Activated naive CD8-positive, alpha-beta T cell treated with anti-CD3 and anti-CD28 coated beads, Interleukin-2, amount 50 U/mL, for 24 hours (primary cell): ENCODE measurements at regions not wholly inside any gene's neighbourhood (a gene's known extent, or its start where the extent isn't known, plus 50 kb on each side); places are given as distances from the start of the nearest gene placed in this dataset.

Experiments
- ATAC-seq: fragments of 150-1000 bp; cut with Tn5 transposase; one replicate; pipeline ENCODE4 v1.10.0; 2021
- DNase-seq: peaks from one replicate; pipeline ENCODE4 v3.0.0; 2021
- H3K27ac Mint-ChIP-seq: one replicate; pipeline ENCODE4 v1.8.0; 2021; ENCODE audit warnings: mild to moderate bottlenecking, mixed read lengths
- H3K27me3 Mint-ChIP-seq: one replicate; pipeline ENCODE4 v1.8.0; 2021; ENCODE audit warnings: mixed read lengths
- H3K36me3 Mint-ChIP-seq: one replicate; pipeline ENCODE4 v1.8.0; 2021; ENCODE audit warnings: low read depth, mixed read lengths
- H3K4me1 Mint-ChIP-seq: one replicate; pipeline ENCODE4 v1.8.0; 2021; ENCODE audit warnings: mixed read lengths
- H3K4me3 Mint-ChIP-seq: one replicate; pipeline ENCODE4 v1.8.0; 2021; ENCODE audit warnings: mild to moderate bottlenecking, moderate library complexity, mixed read lengths
- H3K9me3 Mint-ChIP-seq: one replicate; pipeline ENCODE4 v1.8.0; 2021; ENCODE audit warnings: mixed read lengths

DNA sequence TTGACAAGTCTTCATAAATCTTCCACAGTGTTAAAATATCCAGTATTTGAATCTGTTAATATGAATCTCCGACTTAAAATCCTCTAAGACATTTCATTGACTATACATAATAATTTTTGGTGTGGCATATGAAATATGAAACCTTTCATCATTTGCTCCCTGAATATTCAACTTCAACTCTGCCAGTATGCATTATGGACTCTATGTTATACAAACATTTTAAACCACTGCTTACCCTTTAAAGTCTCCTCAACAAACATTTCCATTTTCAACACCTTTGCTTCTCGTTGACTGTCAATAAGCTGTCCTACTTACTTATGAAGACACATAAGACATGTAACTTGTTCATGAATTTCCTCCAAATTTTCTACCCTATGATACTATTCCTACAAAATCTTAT is 579.4 kb upstream of the SLITRK6 start:
- no peak for ATAC-seq
- H3K9me3 Mint-ChIP-seq: no peaks in the 10 kb centered on the region
- DNase-seq: no peak

DNA sequence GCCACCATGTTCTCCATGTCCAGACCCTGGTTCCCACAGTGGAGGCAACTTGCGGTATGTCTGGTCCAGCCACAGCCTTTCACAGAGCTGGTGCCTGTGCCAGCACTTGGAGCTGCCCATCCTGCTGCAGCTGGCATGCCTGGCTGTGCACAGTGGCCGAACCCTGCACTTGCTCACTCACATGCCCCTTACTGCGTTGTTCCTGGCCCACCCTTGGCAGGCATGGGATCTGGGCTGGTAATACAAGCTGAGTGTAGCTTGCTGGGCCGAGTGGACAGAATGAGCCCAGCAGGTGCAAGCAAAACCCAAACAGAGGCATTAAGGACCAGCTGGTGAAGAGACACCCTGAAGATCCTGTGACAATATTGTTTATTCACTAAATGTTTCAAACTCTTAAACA is 583.9 kb upstream of the SLITRK6 start:
- H3K27me3 Mint-ChIP-seq: no peaks in the 10 kb centered on the region
- no peaks in the 10 kb centered on the region for H3K36me3 Mint-ChIP-seq
- DNase-seq (no peak), ATAC-seq (no peak)
- no peak overlapping the region for H3K4me3 Mint-ChIP-seq
- no peak overlapping the region for H3K27ac Mint-ChIP-seq
- peaks cover 6% of the 10 kb centered on the region for H3K9me3 Mint-ChIP-seq
- no peaks in the 10 kb centered on the region for H3K4me1 Mint-ChIP-seq

More for the DNA sequence above, 579.4 kb upstream of the SLITRK6 start:
- H3K27ac Mint-ChIP-seq: no peak overlapping the region
- no peaks in the 10 kb centered on the region for H3K36me3 Mint-ChIP-seq
- no peaks in the 10 kb centered on the region for H3K4me1 Mint-ChIP-seq
- no peaks in the 10 kb centered on the region for H3K27me3 Mint-ChIP-seq
- H3K4me3 Mint-ChIP-seq: no peak overlapping the region

DNA sequence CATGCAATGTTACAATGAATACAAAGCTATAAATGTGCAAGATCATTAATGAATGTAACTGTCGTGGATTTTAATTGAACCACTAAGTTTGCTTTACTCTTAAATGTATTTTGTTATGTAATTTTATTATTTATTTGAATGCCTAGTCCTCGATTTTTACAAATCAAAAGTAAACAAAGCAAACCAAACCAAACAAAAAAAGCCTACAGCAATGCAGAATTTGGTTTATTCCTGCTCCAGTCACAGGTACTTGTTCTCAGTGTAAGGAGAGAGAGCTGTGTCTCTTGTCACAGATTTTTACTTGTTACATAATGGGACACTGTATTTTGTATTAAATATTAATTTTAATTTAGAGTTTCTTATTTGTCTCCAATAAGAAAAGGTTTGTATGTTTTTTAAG is 584.3 kb upstream of the SLITRK6 start:
- DNase-seq (no peak), ATAC-seq (no peak)
- H3K4me1 Mint-ChIP-seq: no peaks in the 10 kb centered on the region
- no peak overlapping the region for H3K4me3 Mint-ChIP-seq
- H3K27me3 Mint-ChIP-seq: no peaks in the 10 kb centered on the region
- H3K27ac Mint-ChIP-seq: no peak overlapping the region
- H3K36me3 Mint-ChIP-seq: no peaks in the 10 kb centered on the region
- H3K9me3 Mint-ChIP-seq: peaks cover 6% of the 10 kb centered on the region

DNA sequence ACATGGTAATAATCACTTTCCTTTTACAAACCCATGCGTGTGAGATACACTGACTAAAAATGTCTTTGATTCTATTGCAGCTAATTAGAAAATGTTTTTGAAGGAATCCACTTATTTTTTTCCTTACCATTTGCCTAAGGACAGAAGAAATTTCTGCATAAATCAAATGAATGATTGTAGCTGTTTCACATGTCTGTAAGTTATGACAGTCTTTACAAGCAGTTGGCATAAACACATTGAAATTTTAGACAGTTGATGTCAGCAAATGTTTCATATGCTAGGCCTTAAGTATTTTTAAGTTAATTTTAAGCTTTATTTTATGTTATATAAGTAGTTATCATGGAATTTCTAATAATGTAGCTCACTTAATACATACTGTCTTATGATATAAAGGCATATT is 598.4 kb upstream of the SLITRK6 start:
- H3K36me3 Mint-ChIP-seq: no peaks in the 10 kb centered on the region
- H3K4me3 Mint-ChIP-seq: no peak overlapping the region
- DNase-seq: no peak
- no peak overlapping the region for H3K27ac Mint-ChIP-seq
- peaks cover 5% of the 10 kb centered on the region for H3K9me3 Mint-ChIP-seq
- H3K4me1 Mint-ChIP-seq: no peaks in the 10 kb centered on the region
- ATAC-seq: no peak
- H3K27me3 Mint-ChIP-seq: no peaks in the 10 kb centered on the region

DNA sequence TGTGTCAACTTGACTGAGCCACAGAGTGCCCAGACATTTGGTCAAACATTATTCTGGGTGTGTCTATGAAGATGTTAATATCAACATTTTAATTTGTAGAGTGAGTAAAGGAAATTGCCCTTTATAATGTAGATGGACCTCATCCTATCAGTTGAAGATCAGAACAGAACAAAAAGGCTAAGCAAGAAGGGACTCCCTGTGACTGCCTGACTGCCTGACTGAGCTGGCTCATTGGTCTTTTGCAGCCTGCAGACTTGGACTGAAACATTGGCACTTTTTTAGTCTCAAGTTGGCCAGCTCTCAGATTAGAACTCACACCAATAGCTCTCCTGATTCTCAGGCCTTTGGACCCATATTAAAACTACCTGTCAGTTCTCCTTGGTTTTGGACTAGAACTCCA is 600.4 kb upstream of the SLITRK6 start:
- no peaks in the 10 kb centered on the region for H3K36me3 Mint-ChIP-seq
- no peak overlapping the region for H3K4me3 Mint-ChIP-seq
- ATAC-seq: no peak
- H3K4me1 Mint-ChIP-seq: no peaks in the 10 kb centered on the region
- DNase-seq: no peak
- peaks cover 5% of the 10 kb centered on the region for H3K9me3 Mint-ChIP-seq
- no peaks in the 10 kb centered on the region for H3K27me3 Mint-ChIP-seq
- no peak overlapping the region for H3K27ac Mint-ChIP-seq

DNA sequence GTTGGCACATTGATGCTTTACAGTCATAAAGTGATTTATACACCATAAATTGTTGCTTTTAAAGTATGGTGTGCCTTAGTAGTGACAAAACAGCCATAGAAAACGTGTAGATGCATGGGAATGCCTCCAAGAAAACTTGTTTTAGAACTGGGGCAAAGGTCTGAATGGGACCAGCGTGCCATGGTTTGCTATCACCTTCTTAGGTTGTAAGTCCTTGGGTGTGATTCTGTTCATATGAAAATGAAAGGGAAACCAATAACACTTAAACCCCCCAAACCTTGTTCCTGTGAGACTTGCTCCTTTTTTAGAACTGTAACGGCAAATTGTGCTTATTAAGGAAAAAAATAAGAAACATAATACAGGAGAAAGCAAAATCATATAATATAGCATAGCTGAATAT is 603.3 kb upstream of the SLITRK6 start:
- ATAC-seq (no peak), DNase-seq (no peak)
- Mint-ChIP-seq H3K9me3 (peaks cover 5% of the 10 kb centered on the region), H3K4me1 (no peaks in the 10 kb centered on the region), H3K36me3 (no peaks in the 10 kb centered on the region), H3K27ac (no peak overlapping the region), H3K27me3 (no peaks in the 10 kb centered on the region), H3K4me3 (no peak overlapping the region)

DNA sequence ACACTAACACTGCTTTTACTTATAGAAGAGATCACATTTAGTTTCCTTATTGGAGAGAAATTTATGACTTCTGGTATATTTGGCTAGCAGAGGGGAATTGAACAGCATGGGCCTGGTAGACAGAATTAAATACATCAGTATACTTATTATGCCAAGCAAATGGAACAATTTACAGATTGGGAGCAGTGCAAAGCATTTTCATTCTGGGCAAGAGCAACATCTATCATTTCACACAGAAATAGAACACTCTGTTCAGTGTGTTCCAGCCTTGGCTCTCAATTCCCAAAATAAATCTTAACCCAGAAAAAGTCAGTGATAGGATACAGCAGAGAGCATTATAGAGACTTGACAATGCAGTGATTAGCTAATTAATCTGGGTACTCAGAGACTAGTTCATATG is 604.0 kb upstream of the SLITRK6 start:
- no peak for ATAC-seq
- no peaks in the 10 kb centered on the region for H3K36me3 Mint-ChIP-seq
- H3K27ac Mint-ChIP-seq: no peak overlapping the region
- H3K9me3 Mint-ChIP-seq: peaks cover 9% of the 10 kb centered on the region
- no peak for DNase-seq
- no peaks in the 10 kb centered on the region for H3K4me1 Mint-ChIP-seq
- no peaks in the 10 kb centered on the region for H3K27me3 Mint-ChIP-seq
- no peak overlapping the region for H3K4me3 Mint-ChIP-seq

DNA sequence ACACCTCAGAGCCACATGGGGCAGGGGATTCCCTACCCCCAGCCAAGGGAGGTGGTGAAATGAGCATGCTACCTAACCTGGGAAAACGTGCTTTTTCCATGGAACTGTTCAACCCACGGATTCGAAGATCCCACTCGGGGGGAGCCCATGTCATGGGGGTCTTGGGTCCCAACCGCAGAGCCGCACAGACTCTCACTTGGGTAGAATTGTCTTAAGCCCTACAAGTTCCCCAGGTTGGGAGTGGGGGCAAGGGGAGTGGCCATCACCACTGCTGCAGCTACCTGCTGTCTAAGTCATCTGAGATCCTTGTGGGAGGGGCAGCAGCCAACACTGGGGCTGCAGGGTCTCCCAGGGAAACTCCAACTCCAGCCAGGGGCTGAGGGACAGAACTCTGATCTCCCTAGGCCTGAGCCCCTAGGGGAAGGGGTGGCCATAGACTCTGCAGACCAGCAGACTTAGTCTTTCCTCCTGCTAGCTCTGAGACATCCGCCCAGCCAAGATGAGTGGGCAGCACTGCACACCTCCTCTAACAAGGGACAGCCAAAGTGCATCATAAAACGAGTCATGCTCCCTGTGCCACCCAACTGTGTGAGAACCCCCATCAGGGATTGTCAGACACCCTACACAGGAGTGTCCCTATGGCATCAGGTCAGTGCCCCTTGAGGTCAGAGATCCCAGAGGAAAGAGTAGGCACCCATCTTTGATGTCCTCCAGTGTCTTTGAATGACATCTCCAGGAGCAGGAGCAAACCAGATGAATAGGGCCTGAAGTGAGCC is 610.4 kb upstream of the SLITRK6 start:
- no peaks in the 10 kb centered on the region for H3K4me1 Mint-ChIP-seq
- H3K36me3 Mint-ChIP-seq: no peaks in the 10 kb centered on the region
- no peak overlapping the region for H3K4me3 Mint-ChIP-seq
- H3K9me3 Mint-ChIP-seq: peaks cover 17% of the 10 kb centered on the region
- no peak overlapping the region for H3K27ac Mint-ChIP-seq
- ATAC-seq: no peak
- no peaks in the 10 kb centered on the region for H3K27me3 Mint-ChIP-seq
- no peak for DNase-seq

DNA sequence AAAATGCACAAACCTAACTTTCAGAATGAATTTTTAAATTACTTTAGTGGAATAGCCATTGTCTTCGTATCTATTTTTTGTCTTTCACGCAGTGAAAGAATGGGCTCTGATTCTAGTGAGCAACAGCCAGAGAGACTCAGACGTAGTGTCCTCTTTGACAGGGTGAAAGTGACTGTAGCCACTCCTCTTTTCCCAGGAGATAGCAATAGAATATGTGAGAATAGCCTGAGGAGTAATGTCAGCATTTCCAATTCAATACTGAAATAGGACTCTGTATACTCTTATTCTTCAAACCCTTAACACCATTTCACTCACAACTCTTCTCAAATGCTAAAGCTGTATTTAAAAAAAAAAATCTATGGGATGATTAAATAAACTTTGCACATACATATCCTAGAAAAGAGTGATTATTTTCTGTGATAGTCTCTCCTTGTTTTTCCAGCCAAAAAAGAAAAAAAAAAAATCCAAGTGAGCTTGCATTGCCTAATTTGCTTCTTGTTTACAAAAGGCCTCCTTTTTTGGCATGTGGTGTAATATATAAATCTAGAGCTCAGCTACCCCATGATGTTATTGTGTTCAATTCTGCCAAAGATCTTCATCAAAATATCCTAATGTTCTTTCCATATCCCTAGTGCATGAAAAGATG is 626.1 kb upstream of the SLITRK6 start:
- no peaks in the 10 kb centered on the region for H3K4me1 Mint-ChIP-seq
- no peak for ATAC-seq
- H3K9me3 Mint-ChIP-seq: peaks cover 24% of the 10 kb centered on the region
- no peaks in the 10 kb centered on the region for H3K27me3 Mint-ChIP-seq
- no peak overlapping the region for H3K27ac Mint-ChIP-seq
- no peak overlapping the region for H3K4me3 Mint-ChIP-seq
- no peaks in the 10 kb centered on the region for H3K36me3 Mint-ChIP-seq
- DNase-seq: no peak

DNA sequence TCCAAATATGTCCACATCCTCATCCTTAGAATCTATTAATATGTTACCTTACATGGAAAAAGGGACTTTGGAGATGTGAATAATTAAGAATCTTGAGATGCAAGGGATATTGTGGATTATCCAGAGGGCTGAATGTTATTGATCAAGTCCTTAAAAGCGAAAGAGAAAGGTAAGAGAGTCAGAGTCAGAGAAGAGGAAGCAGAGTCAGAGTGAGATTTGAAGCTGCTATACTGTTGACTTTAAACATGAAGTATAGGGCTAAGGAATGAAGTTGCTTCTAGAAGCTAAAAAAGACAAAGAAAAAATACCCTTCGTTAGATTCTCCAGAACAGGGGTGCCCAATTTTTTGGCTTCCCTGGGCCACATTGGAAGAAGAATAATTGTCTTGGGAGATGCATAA is 627.2 kb upstream of the SLITRK6 start:
- Mint-ChIP-seq H3K4me3 (no peak overlapping the region), H3K36me3 (no peaks in the 10 kb centered on the region), H3K4me1 (no peaks in the 10 kb centered on the region), H3K27me3 (no peaks in the 10 kb centered on the region), H3K9me3 (peaks cover 16% of the 10 kb centered on the region), H3K27ac (no peak overlapping the region)
- no peak for ATAC-seq
- no peak for DNase-seq

DNA sequence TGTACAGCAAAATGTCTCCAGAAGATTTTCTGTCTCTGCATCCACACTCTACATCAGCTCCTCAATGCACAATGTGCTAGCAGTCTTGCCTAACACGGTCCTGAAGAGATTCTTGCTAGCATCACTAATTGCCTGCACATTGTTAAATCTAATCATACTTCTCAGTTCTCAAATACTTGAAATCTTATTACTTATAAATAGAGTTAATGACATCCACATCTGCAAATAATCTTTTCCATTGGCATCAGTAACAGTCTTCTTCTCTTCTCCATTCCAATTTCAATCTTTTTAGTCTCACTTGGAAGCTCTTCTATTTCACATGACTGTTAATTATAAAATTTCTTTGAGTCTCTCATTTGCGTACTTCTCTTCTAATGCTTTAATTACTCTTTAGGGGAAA is 630.5 kb upstream of the SLITRK6 start:
- no peaks in the 10 kb centered on the region for H3K27me3 Mint-ChIP-seq

DNA sequence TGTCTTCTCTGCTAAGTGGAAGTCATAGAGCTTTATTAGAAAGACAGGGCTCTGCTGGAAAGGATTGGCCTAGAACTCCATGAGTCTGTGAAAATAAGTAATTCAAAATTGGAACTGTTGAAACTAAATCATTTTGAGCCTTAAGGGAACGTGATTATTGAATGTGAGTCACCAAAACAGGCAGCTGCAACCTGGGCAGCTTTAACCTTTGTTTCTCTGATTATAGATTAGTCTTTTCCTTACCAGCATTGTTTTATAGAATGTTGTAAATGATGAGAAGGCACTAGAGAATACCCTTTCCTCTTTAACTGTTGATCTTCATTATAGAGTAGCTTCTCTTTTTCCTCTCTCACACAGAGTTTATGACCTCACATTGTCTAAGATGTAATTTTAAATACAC is 638.8 kb upstream of the SLITRK6 start:
- Mint-ChIP-seq H3K4me3 (no peak overlapping the region), H3K27me3 (no peaks in the 10 kb centered on the region), H3K27ac (no peak overlapping the region), H3K9me3 (peaks cover 16% of the 10 kb centered on the region), H3K4me1 (no peaks in the 10 kb centered on the region), H3K36me3 (no peaks in the 10 kb centered on the region)
- DNase-seq (no peak), ATAC-seq (no peak)

More for the DNA sequence above, 630.5 kb upstream of the SLITRK6 start:
- H3K9me3 Mint-ChIP-seq: peaks cover 12% of the 10 kb centered on the region
- no peak for DNase-seq
- ATAC-seq: no peak
- H3K27ac Mint-ChIP-seq: no peak overlapping the region
- H3K4me3 Mint-ChIP-seq: no peak overlapping the region
- H3K4me1 Mint-ChIP-seq: no peaks in the 10 kb centered on the region
- no peaks in the 10 kb centered on the region for H3K36me3 Mint-ChIP-seq

DNA sequence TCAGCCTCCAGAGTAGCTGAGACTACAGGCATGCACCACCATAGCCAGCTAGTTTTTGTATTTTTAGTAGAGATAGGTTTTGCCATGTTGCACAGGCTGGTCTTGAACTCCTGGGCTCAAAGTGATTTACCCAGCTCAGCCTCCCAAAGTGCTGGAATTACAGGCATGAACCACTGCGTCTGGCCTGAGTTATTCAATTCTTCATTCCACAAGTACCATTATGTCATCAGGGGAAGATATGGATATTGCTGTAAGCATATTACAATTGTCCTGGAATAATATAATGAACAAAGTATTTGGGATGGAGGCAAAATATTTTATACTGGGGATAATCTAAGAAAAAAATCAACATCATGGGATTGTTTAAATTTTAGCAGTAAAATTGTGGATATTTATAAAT is 646.0 kb upstream of the SLITRK6 start:
- Mint-ChIP-seq H3K36me3 (no peaks in the 10 kb centered on the region), H3K27ac (no peak overlapping the region), H3K4me1 (no peaks in the 10 kb centered on the region), H3K9me3 (peaks cover 4% of the 10 kb centered on the region), H3K27me3 (no peaks in the 10 kb centered on the region), H3K4me3 (no peak overlapping the region)
- DNase-seq (no peak), ATAC-seq (no peak)

DNA sequence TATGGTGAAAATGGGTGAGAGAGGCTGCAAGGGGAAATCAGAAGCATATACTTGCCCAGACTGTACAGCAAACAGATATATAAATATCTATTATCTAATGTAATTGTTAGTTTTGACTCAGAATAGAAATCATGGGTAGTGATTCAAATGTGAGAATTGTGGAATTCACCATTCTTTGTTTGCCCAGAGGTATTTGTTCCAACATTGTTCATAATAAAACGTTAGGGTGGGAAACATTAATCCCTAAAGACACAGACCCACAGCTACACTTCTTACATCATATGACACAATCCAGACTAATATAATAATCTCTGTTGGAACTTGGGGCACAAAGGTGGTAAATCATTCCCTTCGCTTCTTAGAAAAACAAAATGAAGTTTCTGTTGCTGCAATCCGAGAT is 646.5 kb upstream of the SLITRK6 start:
- Mint-ChIP-seq H3K4me3 (no peak overlapping the region), H3K36me3 (no peaks in the 10 kb centered on the region), H3K9me3 (peaks cover 4% of the 10 kb centered on the region), H3K4me1 (no peaks in the 10 kb centered on the region), H3K27me3 (no peaks in the 10 kb centered on the region), H3K27ac (no peak overlapping the region)
- no peak for DNase-seq
- no peak for ATAC-seq

DNA sequence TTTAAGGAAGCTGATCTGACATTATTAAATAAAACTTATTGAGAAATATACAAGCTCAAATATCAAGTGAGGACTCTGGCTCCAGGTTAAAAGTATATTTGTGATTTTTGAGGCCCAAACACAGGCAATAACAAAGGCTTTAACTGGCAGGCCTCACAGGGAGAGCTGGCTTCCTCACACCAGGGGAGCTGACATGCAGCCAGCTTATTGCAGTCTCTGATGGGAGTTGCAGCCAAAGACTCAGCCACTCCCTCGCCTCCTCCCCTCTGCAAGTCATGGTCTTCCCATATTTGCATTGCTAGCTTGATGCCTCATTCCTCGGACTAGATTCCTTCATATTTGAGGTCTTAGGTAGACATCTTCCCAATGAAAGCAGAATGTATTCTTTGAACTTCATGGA is 647.1 kb upstream of the SLITRK6 start:
- DNase-seq (no peak), ATAC-seq (no peak)
- peaks cover 1% of the 10 kb centered on the region for H3K9me3 Mint-ChIP-seq
- H3K27me3 Mint-ChIP-seq: no peaks in the 10 kb centered on the region
- no peaks in the 10 kb centered on the region for H3K36me3 Mint-ChIP-seq
- H3K27ac Mint-ChIP-seq: no peak overlapping the region
- H3K4me3 Mint-ChIP-seq: no peak overlapping the region
- no peaks in the 10 kb centered on the region for H3K4me1 Mint-ChIP-seq
